Ishikawa (cell line): ENCODE measurements at regions not wholly inside any gene's neighbourhood (a gene's known extent, or its start where the extent isn't known, plus 50 kb on each side); places are given as distances from the start of the nearest gene placed in this dataset.

ENCODE experiments used
- EP300 ChIP-seq: IDR thresholded peaks from 2 replicates; pipeline ENCODE4 v1.6.1; 2012; ENCODE audit warnings: borderline replicate concordance
- RAD21 ChIP-seq: IDR thresholded peaks from 2 replicates; pipeline ENCODE4 v1.6.1; 2012; ENCODE audit warnings: low read depth
- TAF1 ChIP-seq: IDR thresholded peaks from 2 replicates; pipeline ENCODE4 v1.6.1; 2012; ENCODE audit warnings: low read depth, mild to moderate bottlenecking
- TEAD4 ChIP-seq: IDR thresholded peaks from 2 replicates; pipeline ENCODE4 v1.6.1; 2012

- TF ChIP-seq RAD21 (no peak), TEAD4 (no peak), EP300 (no peak), TAF1 (no peak)
Measured at GRCh38 chr13:25032160-25032559, 63.8 kb upstream of the PABPC3 start.
